ENCODE measurements at regions not wholly inside any gene's neighbourhood (a gene's known extent, or its start where the extent isn't known, plus 50 kb on each side); places are given as distances from the start of the nearest gene placed in this dataset.
"Not testable (repeated sequence)": the region's sequence is repeated elsewhere in the genome, so short reads cannot be mapped to it uniquely, and the experiment has no call there.

DNA sequence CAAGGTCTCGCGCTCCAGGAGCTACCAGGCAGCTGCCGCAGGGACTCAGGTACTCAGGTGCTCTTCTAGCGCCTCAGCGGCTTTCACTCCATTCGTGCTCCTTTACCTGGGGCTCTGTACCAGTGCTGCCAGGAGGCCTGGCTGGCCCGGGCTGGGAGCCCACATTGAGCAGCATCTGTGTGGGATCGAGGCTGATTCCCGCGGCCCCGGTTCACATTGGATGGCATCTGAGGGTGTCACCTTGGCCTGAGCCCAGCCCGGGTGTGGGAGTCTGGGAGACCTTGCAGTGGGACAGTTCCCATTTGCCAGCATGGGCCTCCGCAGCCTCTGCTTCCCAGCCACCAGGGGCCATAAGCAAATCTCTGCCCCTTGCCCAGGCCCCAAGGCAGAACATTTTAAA is 96.9 kb downstream of the NPIPB11 start:
- DNase-seq = not testable (repeated sequence)

DNA sequence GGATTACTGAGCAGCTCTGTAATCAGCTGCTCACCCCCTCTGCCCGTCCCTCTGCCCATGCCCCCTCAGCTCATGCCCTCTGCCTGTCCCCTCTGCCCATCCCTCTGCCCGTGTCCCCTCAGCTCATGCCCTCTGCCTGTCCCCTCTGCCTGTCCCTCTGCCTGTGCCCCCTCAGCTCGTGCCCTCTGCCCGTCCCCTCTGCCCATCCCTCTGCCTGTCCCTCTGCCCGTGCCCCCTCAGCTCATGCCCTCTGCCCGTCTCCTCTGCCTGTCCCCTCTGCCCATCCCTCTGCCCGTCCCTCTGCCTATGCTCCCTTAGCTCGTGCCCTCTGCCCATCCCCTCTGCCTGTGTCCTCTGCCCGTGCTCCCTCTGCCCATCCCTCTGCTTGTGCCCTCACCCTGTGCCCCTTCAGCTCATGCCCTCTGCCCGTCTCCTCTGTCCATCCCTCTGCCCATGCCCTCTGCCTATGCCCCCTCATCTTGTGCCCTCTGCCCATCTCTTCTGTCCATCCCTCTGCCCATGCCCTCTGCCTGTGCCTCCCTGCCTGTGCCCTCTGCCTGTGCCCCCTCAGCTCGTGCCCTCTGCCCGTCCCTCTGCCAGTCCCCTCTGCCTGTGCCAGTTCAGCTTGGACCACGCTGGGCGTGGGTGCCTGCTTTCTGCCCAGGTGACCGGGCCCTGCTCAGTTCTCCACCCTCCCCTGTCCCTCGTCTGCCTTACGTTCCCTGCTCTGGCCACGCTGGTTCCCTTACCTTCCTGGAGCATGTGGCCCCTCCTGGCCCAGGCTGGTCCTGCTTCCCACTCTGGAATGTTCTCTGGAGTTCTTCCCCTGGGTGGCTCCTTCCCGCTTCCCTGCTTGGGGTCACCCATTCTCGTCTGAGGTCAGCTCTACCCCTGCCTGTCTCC is 97.6 kb downstream of the NPIPB11 start:
- no peak for DNase-seq

DNA sequence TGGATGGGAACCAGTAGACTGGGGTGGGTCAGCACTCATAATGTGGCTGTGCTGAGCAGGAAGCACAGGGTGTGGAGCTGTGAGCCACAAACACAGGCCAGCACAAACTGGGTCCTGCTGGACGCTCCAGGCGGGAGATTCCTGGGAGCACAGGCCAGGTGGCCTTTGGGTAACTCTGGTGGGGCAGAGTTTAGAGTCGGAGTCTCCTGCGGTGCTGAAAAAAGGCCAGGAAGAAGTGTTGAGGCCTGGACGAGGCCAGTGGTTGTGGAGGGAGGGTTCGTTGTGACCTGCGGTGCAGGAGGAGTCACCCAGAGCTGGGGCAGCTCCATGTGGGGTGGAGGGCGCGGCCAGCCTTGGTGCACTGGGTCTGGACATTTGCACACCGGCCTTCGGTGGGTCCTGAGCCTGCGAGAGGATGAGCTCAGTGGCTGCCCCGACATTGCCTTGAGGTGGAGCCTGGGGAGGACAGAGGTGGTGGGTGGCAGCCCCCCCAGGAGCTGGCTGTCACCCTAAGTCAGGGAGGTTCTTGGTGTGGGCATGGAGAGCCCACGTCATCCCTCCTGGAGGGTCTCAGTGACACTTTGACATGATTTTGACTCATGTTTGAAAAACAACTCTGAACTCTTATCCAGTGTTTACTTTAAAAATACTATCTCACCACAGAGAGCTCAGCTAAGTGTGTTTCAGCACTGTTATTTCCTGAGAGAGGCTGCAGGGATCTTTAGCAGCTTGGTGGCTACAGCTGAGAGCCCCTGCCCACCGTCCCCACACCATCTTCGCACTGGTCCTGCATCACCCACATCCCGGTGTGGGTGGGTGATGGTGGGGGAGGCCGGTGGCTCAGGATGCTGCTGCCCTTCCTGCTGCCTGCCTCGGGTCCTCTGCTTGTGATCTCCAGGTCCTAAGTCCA is 98.7 kb downstream of the NPIPB11 start:
- DNase-seq = no peak

DNA sequence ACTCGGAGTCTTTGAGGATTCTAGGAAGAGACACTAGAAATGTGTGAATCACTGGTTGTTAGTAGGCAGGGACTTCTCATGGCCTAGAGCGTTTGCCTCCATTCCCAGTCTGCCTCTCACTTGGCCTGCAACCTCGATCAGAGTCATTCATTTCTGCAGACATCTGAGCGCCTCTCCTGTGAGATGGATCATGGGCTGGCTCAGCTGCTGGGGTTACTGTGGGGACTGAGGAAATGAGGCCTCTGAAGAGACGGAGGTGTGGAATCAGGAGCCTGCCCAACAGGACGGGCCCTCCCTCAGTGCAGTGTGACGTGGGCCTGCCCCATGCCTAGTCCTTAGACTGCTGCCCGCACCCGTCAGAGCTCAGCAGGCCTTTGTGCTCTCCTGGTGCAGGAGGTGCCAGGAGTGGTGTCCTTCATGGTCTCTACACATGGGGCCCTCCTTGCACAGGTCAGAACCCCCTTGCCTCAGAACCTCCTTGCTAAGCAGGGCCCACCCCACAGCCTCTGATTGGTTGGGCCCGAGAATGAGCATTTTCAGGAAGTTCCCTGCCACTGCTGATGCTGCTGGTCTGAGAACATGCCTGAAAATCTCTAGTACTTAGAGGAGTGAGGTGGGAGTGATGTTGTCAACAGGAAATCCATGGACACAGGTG is 99.4 kb downstream of the NPIPB11 start:
- DNase-seq = no peak

DNA sequence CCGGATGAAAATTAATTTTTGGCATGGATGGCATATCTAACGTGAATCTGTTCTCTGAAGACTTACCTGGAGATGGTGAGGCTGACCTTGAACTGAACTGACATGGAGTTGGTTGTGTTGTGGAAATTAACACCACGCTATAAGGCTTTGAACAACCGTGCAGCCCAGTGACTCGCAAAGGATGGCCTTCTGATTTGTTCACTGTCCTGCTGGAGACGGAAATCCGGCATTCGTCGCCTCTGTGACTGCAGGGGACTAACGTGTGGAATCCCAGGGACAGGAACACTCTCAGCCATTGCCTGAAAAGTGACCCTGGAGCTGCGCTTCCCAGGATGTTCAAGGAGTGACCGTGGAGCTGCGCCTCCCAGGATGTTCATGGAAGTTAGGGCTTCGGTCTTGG is 100.3 kb downstream of the NPIPB11 start:
- DNase-seq = no peak

DNA sequence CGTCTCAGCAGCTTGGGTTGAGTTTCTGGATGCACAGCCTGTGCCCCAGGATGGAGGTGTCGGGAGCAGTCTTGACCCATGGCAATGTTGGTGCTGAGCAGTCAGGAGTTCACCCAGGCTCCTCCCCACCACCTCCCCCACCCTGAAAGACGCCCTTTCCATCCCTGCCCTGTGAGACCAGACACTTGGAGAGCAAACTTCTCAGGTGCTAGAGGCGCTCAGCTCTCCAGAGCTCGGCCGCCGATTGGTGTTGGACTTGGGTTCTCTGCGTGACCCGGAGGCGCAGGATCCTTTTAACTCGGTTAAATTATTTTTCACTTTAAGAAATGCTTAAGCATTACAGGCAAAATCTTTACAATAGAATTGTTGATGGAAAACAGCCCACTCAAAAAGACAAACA is 101.5 kb downstream of the NPIPB11 start:
- DNase-seq = not testable (repeated sequence)

DNA sequence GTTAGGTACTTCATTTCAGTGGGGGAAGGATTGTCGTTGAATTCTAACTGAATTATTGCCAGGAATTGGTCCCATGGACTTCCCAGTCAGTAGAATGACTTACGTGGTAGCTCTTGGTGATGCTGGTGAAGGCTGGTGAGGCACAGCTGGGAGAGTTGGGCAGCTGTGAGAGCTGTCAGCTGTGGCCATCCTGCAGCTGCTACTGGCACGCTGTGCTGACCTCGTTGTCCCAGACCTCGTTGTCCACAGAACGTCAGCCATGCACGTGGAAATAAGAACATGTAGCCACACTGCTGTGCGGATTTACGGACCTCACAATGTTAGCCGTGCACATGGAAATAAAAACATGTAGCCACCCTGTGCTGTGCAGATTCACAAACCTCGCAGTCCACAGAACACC is 102.3 kb downstream of the NPIPB11 start:
- no peak for DNase-seq

DNA sequence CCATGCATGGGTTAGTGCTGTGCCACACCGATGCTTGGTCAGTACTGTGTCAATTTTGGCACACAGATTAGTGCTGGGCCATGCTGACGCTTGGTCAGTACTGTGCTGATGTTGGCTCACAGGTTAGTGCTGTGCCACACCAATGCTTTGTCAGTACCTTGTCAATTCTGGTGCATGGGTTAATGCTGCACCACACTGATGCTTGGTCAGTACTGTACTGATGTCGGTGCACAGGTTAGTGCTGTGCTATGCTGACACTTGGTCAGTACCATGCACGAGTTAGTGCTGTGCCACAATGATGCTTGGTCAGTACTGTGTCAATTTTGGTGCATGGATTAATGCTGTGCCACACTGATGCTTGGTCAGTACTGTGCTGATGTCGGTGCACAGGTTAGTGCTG is 103.0 kb downstream of the NPIPB11 start:
- no peak for DNase-seq

DNA sequence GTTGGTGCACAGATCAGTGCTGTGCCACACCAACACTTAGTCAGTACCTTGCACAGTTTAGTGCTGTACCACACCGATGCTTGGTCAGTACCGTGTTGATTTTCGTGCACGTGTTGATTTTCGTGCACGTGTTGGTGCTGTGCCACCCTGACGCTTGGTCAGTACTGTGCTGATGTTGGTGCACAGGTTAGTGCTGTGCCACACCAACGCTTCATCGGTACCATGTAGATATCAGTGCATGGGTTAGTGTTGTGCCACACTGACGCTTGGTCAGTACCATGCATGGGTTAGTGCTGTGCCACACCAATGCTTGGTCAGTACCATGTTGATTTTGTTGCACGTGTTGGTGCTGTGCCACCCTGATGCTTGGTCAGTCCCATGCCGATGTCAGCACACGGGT is 103.5 kb downstream of the NPIPB11 start:
- DNase-seq = no peak

DNA sequence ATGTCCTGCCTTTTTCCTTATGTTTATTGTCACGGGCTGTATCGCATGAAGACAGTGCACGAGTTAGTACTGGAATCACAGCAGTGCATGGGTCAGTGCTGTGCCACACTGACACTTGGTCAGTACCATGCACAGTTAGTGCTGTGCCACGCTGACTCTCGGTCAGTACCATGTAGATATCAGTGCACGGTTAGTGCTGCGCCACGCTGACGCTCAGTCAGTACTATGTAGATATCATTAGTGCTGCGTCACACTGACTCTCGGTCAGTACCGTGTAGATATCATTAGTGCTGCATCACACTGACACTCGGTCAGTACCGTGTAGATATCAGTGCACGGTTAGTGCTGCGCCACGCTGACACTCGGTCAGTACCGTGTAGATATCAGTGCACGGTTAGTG is 104.1 kb downstream of the NPIPB11 start:
- not testable (repeated sequence) for DNase-seq

DNA sequence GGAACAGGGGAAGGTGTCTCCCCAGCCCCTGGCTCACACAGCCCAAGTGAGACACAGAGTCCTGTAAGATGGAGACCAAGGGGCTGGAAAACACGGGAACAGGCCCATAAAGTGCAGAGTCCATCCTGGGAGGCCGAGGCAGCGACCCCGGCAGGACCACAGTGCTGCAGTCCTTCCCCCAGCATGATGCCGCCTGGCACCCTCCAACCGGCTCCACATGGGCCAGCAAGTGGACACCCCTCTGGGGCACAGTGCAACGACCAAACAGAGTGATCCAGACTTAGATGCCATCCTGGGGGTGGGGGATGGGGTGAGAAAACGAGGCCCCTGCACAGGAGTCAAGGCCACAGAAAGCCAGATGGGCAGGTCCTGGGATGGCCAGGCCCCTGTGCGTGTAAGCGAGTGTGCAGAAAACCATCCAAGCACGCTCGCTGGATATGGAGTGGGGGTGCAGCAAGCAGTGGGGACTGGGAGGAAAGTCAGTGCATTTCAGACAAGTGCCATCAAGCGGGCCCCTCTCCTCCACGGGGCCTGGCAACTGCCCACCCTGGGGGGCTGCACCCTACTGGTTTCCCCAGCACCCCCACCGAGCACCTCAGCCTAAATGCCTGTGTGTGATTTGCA is 104.7 kb downstream of the NPIPB11 start:
- not testable (repeated sequence) for DNase-seq

DNA sequence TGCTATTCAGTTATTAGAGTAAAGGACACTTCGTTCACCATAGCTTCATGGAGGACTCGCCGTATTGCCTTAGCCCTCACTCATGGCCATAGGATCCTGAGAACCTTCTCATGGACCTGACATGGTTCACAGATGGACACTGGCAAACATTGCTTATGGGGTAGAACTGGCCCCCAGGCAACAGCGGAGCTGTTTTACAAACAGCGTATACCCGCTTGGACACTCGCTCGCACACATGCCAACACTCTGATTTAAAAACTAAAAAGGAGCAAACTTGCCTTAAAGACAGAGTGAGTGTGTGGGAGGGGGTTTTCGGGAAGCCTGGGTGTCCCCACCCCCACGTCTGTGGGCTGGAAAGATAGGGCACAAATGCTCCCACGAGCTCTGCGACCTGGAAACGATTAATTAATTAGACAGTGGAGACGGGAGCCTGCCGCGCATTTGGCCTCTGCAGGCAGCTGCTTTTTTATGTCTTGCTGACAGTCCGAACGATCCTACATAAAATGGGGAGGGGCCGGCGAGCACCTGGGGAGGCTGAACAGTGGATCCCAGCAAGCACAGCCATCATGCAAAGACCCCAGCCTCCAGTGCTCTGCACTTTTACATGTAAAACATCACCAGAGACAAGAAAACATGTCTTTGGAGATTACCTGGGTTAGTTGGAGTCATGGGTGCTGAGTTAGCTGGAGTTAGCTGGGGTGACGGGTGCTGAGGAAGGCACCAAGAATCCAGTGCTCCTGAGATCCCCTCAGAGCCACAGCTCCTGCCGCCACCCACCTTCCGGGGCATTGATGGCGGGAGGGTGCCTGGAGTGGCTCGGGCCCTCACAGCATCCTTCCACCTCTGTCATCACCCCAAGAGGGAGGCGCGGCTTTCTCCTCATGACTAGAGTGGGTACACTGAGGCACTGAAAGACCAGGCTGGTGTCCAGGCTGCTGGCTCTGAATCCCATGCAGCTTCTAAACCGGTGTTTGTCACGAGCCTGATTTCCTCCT is 105.7 kb downstream of the NPIPB11 start:
- not testable (repeated sequence) for DNase-seq

DNA sequence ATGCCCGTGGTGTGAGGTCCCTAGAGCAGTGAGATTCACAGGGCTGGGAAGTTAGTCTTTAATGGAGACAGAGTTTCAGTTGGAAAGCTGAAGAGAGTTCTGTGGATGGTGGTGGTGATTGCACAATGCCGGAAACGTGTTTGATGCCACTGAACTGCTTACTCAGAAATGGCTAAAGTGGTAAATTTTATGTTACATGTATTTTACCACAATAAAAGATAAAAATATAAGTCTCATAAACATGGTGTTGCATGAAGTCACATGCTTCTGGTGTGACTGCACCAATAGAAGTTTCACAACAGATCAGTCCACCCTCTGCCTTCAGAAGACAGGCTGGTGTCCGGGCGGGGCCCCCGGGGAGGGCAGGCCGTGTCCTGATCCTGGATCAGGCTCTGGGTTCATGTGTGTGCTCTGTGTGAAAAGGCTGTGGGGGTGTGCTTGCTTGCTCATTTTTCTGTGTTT is 106.5 kb downstream of the NPIPB11 start:
- DNase-seq = not testable (repeated sequence)

DNA sequence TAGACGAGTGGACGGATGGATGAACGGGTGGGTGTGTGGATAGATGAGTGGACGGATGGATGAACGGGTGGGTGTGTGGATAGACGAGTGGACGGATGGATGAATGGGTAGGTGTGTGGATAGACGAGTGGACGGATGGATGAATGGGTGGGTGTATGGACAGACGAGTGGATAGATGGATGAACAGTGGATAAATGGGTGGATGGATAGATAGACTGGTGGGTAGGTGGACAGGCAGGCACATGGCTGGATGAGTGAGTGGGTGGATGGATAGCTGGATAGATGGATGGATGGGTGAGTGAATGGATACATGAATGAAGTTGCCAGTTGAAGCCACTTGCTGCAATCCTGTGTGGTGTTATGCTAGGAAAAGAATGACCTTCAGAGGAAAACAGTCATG is 107.5 kb downstream of the NPIPB11 start:
- not testable (repeated sequence) for DNase-seq

DNA sequence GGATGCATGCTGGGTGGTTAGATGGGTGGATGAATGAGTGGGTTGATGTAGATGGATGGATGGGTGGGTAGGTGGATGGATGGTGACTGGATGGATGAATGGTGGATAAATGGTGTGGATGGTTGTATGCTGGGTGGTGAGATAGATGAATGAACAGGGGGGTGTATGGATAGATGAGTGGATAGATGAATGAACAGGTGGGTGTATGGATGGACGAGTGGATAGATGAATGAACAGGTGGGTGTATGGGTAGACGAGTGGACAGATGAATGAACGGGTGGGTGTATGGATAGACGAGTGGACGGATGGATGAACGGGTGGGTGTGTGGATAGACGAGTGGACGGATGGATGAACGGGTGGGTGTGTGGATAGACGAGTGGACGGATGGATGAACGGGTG is 108.2 kb downstream of the NPIPB11 start:
- not testable (repeated sequence) for DNase-seq

DNA sequence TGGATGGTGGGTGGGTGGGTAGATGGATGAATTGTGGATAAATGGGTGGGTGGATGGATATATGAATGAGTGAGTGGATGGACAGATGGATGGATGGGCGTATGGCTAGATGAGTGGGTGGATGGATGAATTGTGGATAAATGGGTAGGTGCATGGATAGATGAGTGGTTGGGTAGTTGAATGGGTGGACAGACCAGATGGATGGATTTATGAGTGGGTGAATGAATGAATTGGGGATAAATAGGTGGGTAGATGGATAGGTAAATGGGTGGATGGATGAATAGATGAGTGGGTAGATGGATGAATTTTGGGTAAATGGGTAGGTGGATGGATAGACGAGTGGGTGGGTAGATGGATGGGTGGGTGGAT is 108.7 kb downstream of the NPIPB11 start:
- not testable (repeated sequence) for DNase-seq

DNA sequence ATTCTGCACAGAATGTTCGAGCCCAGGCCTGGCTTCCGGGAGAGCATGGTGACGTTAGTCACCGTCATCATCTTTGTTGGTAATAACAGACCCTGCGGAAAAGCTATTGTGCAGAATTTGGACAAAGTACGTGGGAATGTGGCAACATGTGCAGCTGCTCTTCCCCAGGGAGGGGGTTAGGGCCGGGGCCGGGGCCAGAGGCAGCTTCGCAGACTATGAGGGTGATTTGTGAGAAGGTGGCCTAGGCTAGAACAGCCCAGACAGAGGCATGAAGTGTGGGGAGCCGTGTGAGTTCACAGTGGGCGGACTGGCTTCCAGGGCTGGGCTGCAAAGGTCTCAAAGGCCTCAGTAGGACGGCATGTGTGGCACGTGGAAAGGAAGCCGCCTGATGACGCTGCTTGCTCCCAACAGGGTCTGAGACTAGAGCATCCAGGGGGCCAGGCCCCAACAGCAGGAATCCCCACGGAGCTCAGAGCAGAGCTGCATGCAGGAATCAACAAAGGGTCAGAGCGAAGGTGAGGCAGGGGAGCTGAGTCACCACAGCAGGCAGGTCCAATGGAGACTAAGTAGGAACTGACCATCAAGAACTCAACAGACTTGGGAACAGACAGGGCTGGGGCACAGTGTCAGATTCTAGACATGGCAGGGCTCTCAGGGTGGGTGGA is 109.2 kb downstream of the NPIPB11 start:
- DNase-seq = not testable (repeated sequence)

DNA sequence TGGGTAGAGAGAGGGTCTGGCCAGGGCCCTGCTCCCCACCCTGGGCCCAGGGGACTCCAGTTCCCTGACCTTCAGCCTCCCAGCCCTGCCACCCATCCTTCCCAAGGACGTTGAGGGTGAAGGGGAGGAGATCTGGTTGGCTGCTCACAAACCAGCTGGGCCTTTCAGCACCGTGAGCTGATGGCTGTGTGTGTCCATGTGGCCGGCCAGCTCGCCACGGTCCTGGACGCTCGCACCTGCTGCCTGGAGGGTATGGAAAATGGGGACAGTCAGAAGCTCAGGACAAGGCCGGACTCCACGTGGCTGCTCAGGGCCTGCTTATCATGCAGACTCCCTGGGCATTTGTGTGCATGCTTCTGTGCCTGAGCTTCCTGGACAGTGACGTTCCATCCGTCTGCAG is 110.3 kb downstream of the NPIPB11 start:
- not testable (repeated sequence) for DNase-seq

DNA sequence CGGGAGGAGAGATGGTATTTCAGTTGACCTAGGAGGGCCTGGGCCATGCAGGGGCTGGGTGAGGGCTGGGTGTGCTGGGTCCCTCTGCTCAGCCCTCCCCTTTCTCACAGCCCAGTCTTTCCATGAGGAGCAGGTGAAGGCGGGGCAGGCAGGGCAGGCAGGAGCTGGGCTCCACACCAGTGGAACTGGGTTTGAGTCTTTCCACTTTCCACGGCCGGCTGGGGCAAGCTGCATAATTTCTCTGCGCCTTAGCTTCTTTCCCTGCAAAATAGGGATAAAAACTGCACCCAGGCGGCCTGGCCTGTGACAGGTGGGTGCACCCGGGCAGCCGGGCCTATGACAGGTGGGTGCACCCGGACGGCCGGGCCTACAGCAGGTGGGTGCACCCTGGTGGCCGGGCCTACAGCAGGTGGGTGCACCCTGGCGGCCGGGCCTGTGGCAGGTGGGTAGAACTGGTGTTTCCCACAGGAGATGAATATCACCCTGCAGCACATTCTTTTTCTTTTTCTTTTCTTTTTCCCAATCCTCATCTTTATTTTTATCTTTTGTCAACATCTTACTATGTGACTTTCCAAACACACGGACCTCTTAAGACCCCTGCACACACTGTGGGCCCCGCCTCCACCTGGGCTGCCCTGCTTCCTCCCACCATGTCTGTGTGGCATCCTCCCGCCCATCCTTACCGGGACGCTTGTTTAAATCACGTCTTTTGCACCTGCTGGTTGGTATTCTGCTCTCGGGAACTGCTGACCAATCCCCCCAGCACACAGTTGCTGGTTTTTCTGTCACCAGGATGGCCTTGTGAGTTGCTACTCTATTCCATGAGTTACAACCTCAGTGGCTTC is 111.3 kb downstream of the NPIPB11 start:
- DNase-seq = not testable (repeated sequence)

All from COR-L47 (cell line).